GM23338 (cell line): ENCODE measurements at regions not wholly inside any gene's neighbourhood (a gene's known extent, or its start where the extent isn't known, plus 50 kb on each side); places are given as distances from the start of the nearest gene placed in this dataset.

Experiments used
- ATAC-seq: fragments of 200-7000 bp; cut with Tn5 transposase; 3 replicates; pipeline ENCODE4 v1.9.1; 2020
- DNase-seq: peaks from one replicate; pipeline ENCODE4 v3.0.0-alpha.2; 2015; ENCODE audit warnings: low spot score
- H2AFZ ChIP-seq: fragments of 200-600 bp; sonication (generic); 2 replicates; pipeline ENCODE4 v1.8.0; 2016; ENCODE audit warnings: antibody characterized with exemption, mild to moderate bottlenecking, moderate library complexity
- H3F3A ChIP-seq: fragments of 200-600 bp; sonication (generic); replicated peaks from 2 replicates; pipeline ENCODE4 v1.8.0; 2017; ENCODE audit warnings: antibody characterized with exemption, mixed run types, low read depth
- H3K27ac ChIP-seq: fragments of 200-600 bp; sonication (generic); 2 replicates; pipeline ENCODE4 v1.6.1; 2016; ENCODE audit warnings: low read depth
- H3K27me3 ChIP-seq: fragments of 200-600 bp; sonication (generic); 2 replicates; pipeline ENCODE4 v1.8.0; 2016; ENCODE audit warnings: mild to moderate bottlenecking, mixed run types, moderate library complexity; ENCODE audit not compliant: insufficient read depth
- H3K36me3 ChIP-seq: fragments of 200-600 bp; sonication (generic); 2 replicates; pipeline ENCODE4 v1.8.0; 2016; ENCODE audit warnings: mild to moderate bottlenecking; ENCODE audit not compliant: insufficient read depth
- H3K4me1 ChIP-seq: fragments of 200-600 bp; sonication (generic); 2 replicates; pipeline ENCODE4 v1.8.0; 2016; ENCODE audit warnings: mild to moderate bottlenecking, moderate library complexity; ENCODE audit not compliant: insufficient read depth
- H3K4me2 ChIP-seq: fragments of 200-600 bp; sonication (generic); 2 replicates; pipeline ENCODE4 v1.7.1; 2017; ENCODE audit warnings: mixed run types
- H3K4me3 ChIP-seq: fragments of 200-600 bp; sonication (generic); 2 replicates; pipeline ENCODE4 v1.6.1; 2016; ENCODE audit warnings: mixed run types
- H3K79me2 ChIP-seq: fragments of 200-600 bp; sonication (generic); replicated peaks from 2 replicates; pipeline ENCODE4 v1.8.0; 2017; ENCODE audit warnings: mild to moderate bottlenecking; ENCODE audit not compliant: insufficient read depth
- H3K9me2 ChIP-seq: fragments of 200-600 bp; sonication (generic); 2 replicates; pipeline ENCODE4 v1.8.0; 2017; ENCODE audit not compliant: insufficient read depth
- H4K20me1 ChIP-seq: fragments of 200-600 bp; sonication (generic); replicated peaks from 2 replicates; pipeline ENCODE4 v1.8.0; 2017; ENCODE audit warnings: mild to moderate bottlenecking; ENCODE audit not compliant: insufficient read depth
- H3K27ac Mint-ChIP-seq: 2 replicates; pipeline ENCODE4 v1.8.0; 2020; ENCODE audit warnings: inconsistent platforms, mild to moderate bottlenecking, moderate library complexity, mixed read lengths
- H3K27me3 Mint-ChIP-seq: 3 replicates; pipeline ENCODE4 v1.8.0; 2022; ENCODE audit warnings: low read depth, mild to moderate bottlenecking, moderate library complexity, mixed read lengths, inconsistent platforms; ENCODE audit not compliant: insufficient read depth, poor library complexity
- H3K36me3 Mint-ChIP-seq: 3 replicates; pipeline ENCODE4 v1.8.0; 2021; ENCODE audit warnings: low read depth, mild to moderate bottlenecking, inconsistent platforms, moderate library complexity, mixed read lengths
- H3K4me1 Mint-ChIP-seq: 3 replicates; pipeline ENCODE4 v1.8.0; 2020; ENCODE audit warnings: mild to moderate bottlenecking, inconsistent platforms, mixed read lengths
- H3K4me3 Mint-ChIP-seq: 3 replicates; pipeline ENCODE4 v1.8.0; 2021; ENCODE audit warnings: moderate library complexity, mild to moderate bottlenecking, inconsistent platforms, mixed read lengths
- H3K9me3 Mint-ChIP-seq: 3 replicates; pipeline ENCODE4 v1.8.0; 2020; ENCODE audit warnings: moderate library complexity, mild to moderate bottlenecking, inconsistent platforms, mixed read lengths
- EZH2 ChIP-seq: fragments of 200-600 bp; sonication (generic); IDR thresholded peaks from one replicate; pipeline ENCODE4 v1.8.0; 2017; ENCODE audit warnings: antibody characterized with exemption, mild to moderate bottlenecking, low read depth; ENCODE audit not compliant: unreplicated experiment
- EZH2phosphoT487 ChIP-seq: fragments of 200-600 bp; sonication (generic); IDR thresholded peaks from one replicate; pipeline ENCODE4 v1.8.1; 2018; ENCODE audit warnings: antibody characterized with exemption; ENCODE audit not compliant: unreplicated experiment
- NANOG ChIP-seq: IDR thresholded peaks from 2 replicates; pipeline ENCODE4 v1.6.1; 2016; ENCODE audit warnings: antibody characterized with exemption, borderline replicate concordance
- POLR2AphosphoS5 ChIP-seq: IDR thresholded peaks from 2 replicates; pipeline ENCODE4 v1.6.1; 2016; ENCODE audit warnings: antibody characterized with exemption, low read depth
- REST ChIP-seq: IDR thresholded peaks from one replicate; pipeline ENCODE4 v1.6.1; 2018; ENCODE audit warnings: antibody characterized with exemption; ENCODE audit not compliant: unreplicated experiment
- STAT1 ChIP-seq: IDR thresholded peaks from one replicate; pipeline ENCODE4 v1.6.1; 2016; ENCODE audit warnings: antibody characterized with exemption; ENCODE audit not compliant: unreplicated experiment
- ZNF114 ChIP-seq: fragments of 250-450 bp; sonication (Bioruptor Pico); IDR thresholded peaks from 2 replicates; pipeline ENCODE4 v1.5.0; 2020; ENCODE audit warnings: mild to moderate bottlenecking, moderate library complexity
- ZNF331 ChIP-seq: fragments of 250-450 bp; sonication (Bioruptor Pico); IDR thresholded peaks from 2 replicates; pipeline ENCODE4 v1.5.0; 2020; ENCODE audit warnings: low read depth, mild to moderate bottlenecking, moderate library complexity
- ZNF462 ChIP-seq: fragments of 250-450 bp; sonication (Bioruptor Pico); IDR thresholded peaks from 2 replicates; pipeline ENCODE4 v1.5.0; 2020; ENCODE audit warnings: mild to moderate bottlenecking, moderate library complexity
- TF ChIP-seq, protein P1 (sequence below), 2 experiments: fragments of 200-600 bp in 1 of 2; sonication (generic) in 1 of 2; conservative IDR thresholded peaks; 2 replicates each; pipeline versions ENCODE4 v1.5.1 to v1.6.1; 2016 to 2017; ENCODE audit warnings: antibody characterized with exemption in 2 of 2, low read depth in 2 of 2, mild to moderate bottlenecking in 2 of 2, moderate library complexity in 1 of 2

- no peak for ATAC-seq
- H3K27ac Mint-ChIP-seq = no peak overlapping the region
- Histone ChIP-seq H2AFZ (no peak overlapping the region), H3K9me2 (no peaks in the 10 kb centered on the region), H3K4me3 (no peak overlapping the region), H3F3A (no peaks in the 10 kb centered on the region), H3K4me2 (no peak overlapping the region), H3K36me3 (no peaks in the 10 kb centered on the region), H4K20me1 (no peaks in the 10 kb centered on the region), H3K4me1 (no peaks in the 10 kb centered on the region), H3K79me2 (no peaks in the 10 kb centered on the region), H3K27ac (no peak overlapping the region), H3K27me3 (no peaks in the 10 kb centered on the region)
- no peak for DNase-seq
- H3K36me3 Mint-ChIP-seq = no peaks in the 10 kb centered on the region
- no peaks in the 10 kb centered on the region for H3K9me3 Mint-ChIP-seq
- H3K4me3 Mint-ChIP-seq = no peak overlapping the region
- TF ChIP-seq ZNF114 (CRISPR knock-in tag) (no peak), EZH2phosphoT487 (no peak), NANOG (no peak), STAT1 (no peak), ZNF462 (CRISPR knock-in tag) (no peak), ZNF331 (CRISPR knock-in tag) (no peak), EZH2 (no peak), POLR2AphosphoS5 (no peak), REST (no peak)
- TF ChIP-seq, protein P1, sequence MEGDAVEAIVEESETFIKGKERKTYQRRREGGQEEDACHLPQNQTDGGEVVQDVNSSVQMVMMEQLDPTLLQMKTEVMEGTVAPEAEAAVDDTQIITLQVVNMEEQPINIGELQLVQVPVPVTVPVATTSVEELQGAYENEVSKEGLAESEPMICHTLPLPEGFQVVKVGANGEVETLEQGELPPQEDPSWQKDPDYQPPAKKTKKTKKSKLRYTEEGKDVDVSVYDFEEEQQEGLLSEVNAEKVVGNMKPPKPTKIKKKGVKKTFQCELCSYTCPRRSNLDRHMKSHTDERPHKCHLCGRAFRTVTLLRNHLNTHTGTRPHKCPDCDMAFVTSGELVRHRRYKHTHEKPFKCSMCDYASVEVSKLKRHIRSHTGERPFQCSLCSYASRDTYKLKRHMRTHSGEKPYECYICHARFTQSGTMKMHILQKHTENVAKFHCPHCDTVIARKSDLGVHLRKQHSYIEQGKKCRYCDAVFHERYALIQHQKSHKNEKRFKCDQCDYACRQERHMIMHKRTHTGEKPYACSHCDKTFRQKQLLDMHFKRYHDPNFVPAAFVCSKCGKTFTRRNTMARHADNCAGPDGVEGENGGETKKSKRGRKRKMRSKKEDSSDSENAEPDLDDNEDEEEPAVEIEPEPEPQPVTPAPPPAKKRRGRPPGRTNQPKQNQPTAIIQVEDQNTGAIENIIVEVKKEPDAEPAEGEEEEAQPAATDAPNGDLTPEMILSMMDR (conservative IDR thresholded peaks at IDR 0.05; ENCODE audit: low read depth in 2 of 2) = no peak
- H3K27me3 Mint-ChIP-seq = no peaks in the 10 kb centered on the region
- H3K4me1 Mint-ChIP-seq = peaks cover 9% of the 10 kb centered on the region; the same call in 2 of the 3 replicates
These were observed 531.8 kb downstream of the NXPH1 start for GRCh38 chr7:8965177-8965576.
